ENCODE measurements at regions not wholly inside any gene's neighbourhood (a gene's known extent, or its start where the extent isn't known, plus 50 kb on each side); places are given as distances from the start of the nearest gene placed in this dataset.

DNA sequence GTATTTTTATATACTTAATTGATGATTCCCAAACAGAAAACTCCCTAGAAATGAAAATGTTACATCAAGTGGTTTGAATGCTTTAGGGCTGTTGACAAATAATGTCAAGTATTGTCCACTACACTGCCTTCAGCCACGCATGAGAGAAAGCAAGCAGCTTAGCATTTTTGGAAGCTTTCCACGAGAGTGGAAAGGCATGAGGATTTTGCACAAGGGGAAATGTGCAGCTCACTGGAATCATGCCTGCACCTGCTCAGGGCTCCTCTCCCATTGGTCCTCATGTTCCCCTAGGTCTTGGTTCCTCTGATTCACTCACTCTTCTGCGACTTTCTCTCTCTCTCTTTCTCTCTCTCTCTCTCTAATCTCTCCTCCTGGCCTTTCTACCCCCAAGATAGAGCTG, 439.5 kb upstream of the CDH4 start:
- WGBS, 2 experiments, result 94% methylated on average over 3 of the region's 3 CpGs
- no peaks in the 10 kb centered on the region for H3K36me3 ChIP-seq (ENCODE audit: control insufficient read depth, insufficient read depth, low read length)
- H3K4me1 ChIP-seq (ENCODE audit: control insufficient read depth, insufficient read depth, low read length), result no peaks in the 10 kb centered on the region
- no peak overlapping the region for H3K4me3 ChIP-seq (ENCODE audit: insufficient read depth, low read depth, low read length)
- no peak overlapping the region for H3K27ac ChIP-seq (ENCODE audit: insufficient read depth, low read depth, low read length, poor library complexity, severe bottlenecking)
- no peaks in the 10 kb centered on the region for H3K27me3 ChIP-seq (ENCODE audit: control insufficient read depth, insufficient read depth, low read length, poor library complexity, severe bottlenecking)
- peaks cover 2% of the 10 kb centered on the region for H3K9me3 ChIP-seq (ENCODE audit: control insufficient read depth, low read length)

DNA sequence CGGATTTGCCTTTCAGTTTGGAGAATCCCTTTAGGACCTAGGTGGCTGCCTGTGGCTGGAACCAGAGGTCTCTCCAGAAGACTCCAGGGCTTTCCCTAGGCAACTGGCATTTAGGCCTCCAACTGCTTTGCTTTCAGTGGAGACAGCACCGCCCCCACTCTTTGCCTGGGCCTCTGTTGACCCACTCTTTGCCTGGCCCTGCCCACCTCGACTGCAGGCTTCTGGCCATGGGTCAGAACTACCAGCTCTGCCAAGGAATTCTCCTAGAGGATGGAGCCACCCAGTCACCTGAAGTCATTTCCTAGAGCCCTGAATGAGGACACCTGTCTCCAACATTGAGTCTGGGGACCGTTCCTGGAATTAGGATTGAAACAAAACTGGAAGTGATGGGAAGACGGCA, 439.0 kb upstream of the CDH4 start:
- no peak overlapping the region for H3K27ac ChIP-seq (ENCODE audit: insufficient read depth, low read depth, low read length, poor library complexity, severe bottlenecking)
- no peaks in the 10 kb centered on the region for H3K36me3 ChIP-seq (ENCODE audit: control insufficient read depth, insufficient read depth, low read length)
- no peaks in the 10 kb centered on the region for H3K27me3 ChIP-seq (ENCODE audit: control insufficient read depth, insufficient read depth, low read length, poor library complexity, severe bottlenecking)
- WGBS, 2 experiments, result 89% methylated on average over 5 of the region's 5 CpGs
- peaks cover 2% of the 10 kb centered on the region for H3K9me3 ChIP-seq (ENCODE audit: control insufficient read depth, low read length)
- H3K4me1 ChIP-seq (ENCODE audit: control insufficient read depth, insufficient read depth, low read length), result no peaks in the 10 kb centered on the region
- no peak overlapping the region for H3K4me3 ChIP-seq (ENCODE audit: insufficient read depth, low read depth, low read length)

DNA sequence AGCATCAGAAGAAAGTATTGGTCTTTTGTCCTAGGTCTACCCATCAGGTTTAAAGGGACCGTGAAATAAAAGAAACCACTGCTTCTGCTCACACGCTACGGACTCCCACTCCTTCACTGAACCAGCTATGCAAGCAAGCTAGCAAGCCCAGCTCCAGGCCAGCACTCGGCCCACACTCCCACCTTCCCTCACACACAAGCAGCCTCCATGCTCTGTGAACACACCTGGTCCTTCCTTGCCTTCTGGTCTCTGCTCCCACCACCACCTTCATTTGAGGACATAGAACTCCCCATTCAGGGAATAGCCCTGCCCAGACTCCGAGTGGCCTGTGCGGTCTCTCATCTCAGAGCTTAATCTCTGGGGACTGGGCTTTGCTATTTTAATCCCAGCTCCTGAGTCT, 436.4 kb upstream of the CDH4 start:
- Histone ChIP-seq H3K36me3 (ENCODE audit: control insufficient read depth, insufficient read depth, low read length) (no peaks in the 10 kb centered on the region), H3K4me3 (ENCODE audit: insufficient read depth, low read depth, low read length) (no peak overlapping the region), H3K4me1 (ENCODE audit: control insufficient read depth, insufficient read depth, low read length) (no peaks in the 10 kb centered on the region), H3K27me3 (ENCODE audit: control insufficient read depth, insufficient read depth, low read length, poor library complexity, severe bottlenecking) (no peaks in the 10 kb centered on the region), H3K27ac (ENCODE audit: insufficient read depth, low read depth, low read length, poor library complexity, severe bottlenecking) (no peak overlapping the region), H3K9me3 (ENCODE audit: control insufficient read depth, low read length) (no peaks in the 10 kb centered on the region)
- 92 to 93% methylated on average over 6 of the region's 6 CpGs for WGBS, 2 experiments

DNA sequence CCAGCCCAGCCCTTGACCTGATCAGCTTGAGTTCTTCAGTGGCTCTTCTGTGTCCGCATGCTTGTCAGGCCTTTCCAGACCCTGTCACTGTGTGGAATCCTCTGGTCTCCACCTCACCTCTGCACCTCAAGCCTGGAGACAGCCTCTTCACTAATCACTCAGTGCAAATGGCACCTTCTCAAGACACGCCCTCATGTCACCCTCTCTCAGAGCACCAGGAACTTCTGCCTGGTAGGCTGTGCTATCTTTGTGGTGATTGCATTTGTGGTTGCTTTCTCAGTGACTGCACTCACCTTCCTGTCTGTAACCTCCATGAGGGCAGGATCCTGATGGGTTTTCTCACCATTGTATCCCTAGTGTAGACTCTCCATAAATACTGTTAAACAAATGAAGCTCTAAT, 435.2 kb upstream of the CDH4 start:
- no peak overlapping the region for H3K27ac ChIP-seq (ENCODE audit: insufficient read depth, low read depth, low read length, poor library complexity, severe bottlenecking)
- 92 to 98% methylated on average over 2 of the region's 2 CpGs for WGBS, 2 experiments
- no peak overlapping the region for H3K4me3 ChIP-seq (ENCODE audit: insufficient read depth, low read depth, low read length)
- no peaks in the 10 kb centered on the region for H3K4me1 ChIP-seq (ENCODE audit: control insufficient read depth, insufficient read depth, low read length)
- no peaks in the 10 kb centered on the region for H3K27me3 ChIP-seq (ENCODE audit: control insufficient read depth, insufficient read depth, low read length, poor library complexity, severe bottlenecking)
- H3K9me3 ChIP-seq (ENCODE audit: control insufficient read depth, low read length), result no peaks in the 10 kb centered on the region
- no peaks in the 10 kb centered on the region for H3K36me3 ChIP-seq (ENCODE audit: control insufficient read depth, insufficient read depth, low read length)

DNA sequence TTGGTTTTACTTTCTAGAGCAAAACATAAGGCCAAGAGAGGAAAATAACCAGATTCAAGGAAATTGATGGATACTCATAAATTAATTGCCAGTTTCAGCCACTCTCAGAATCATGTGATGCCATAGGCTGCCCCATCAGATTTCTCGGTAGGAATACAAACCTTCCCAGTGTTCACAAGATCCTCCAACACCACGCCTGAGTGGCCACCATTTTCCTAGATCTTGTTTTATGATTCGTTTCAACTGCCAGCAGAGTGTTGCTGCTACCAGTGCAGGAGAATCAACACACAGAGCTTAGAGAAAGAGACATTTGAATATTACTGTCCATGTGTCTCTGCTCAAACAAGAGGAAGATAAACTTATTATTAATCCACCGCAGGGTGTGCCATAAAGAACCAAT, 434.2 kb upstream of the CDH4 start:
- no peaks in the 10 kb centered on the region for H3K27me3 ChIP-seq (ENCODE audit: control insufficient read depth, insufficient read depth, low read length, poor library complexity, severe bottlenecking)
- H3K4me3 ChIP-seq (ENCODE audit: insufficient read depth, low read depth, low read length), result no peak overlapping the region
- WGBS, 2 experiments, result 94 to 100% methylated on average over 4 of the region's 4 CpGs
- H3K36me3 ChIP-seq (ENCODE audit: control insufficient read depth, insufficient read depth, low read length), result no peaks in the 10 kb centered on the region
- H3K9me3 ChIP-seq (ENCODE audit: control insufficient read depth, low read length), result no peaks in the 10 kb centered on the region
- no peaks in the 10 kb centered on the region for H3K4me1 ChIP-seq (ENCODE audit: control insufficient read depth, insufficient read depth, low read length)
- H3K27ac ChIP-seq (ENCODE audit: insufficient read depth, low read depth, low read length, poor library complexity, severe bottlenecking), result no peak overlapping the region

DNA sequence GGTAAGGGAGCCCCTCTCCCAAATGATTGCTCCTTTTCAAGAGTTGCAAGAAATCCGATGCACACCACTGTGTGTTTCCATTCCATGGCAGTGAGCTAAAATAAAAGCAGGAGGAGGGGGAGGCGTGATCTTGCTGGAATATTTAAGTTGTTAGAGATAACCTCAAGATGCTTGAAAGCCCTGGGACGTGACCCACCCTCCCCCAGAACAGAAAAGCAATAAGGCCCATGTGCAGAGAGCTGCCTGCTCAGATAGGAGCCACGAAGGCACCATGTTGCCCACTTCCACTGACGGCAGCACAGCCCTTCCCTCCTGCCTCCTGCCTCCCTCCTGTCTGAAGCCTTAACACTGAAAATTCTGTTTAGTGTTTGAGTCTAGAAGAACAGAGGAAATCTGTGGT, 432.6 kb upstream of the CDH4 start:
- H3K4me1 ChIP-seq (ENCODE audit: control insufficient read depth, insufficient read depth, low read length), result no peaks in the 10 kb centered on the region
- H3K9me3 ChIP-seq (ENCODE audit: control insufficient read depth, low read length), result no peaks in the 10 kb centered on the region
- no peak overlapping the region for H3K27ac ChIP-seq (ENCODE audit: insufficient read depth, low read depth, low read length, poor library complexity, severe bottlenecking)
- WGBS, 2 experiments, result 86% methylated on average over 5 of the region's 5 CpGs
- H3K4me3 ChIP-seq (ENCODE audit: insufficient read depth, low read depth, low read length), result no peak overlapping the region
- no peaks in the 10 kb centered on the region for H3K36me3 ChIP-seq (ENCODE audit: control insufficient read depth, insufficient read depth, low read length)
- no peaks in the 10 kb centered on the region for H3K27me3 ChIP-seq (ENCODE audit: control insufficient read depth, insufficient read depth, low read length, poor library complexity, severe bottlenecking)

DNA sequence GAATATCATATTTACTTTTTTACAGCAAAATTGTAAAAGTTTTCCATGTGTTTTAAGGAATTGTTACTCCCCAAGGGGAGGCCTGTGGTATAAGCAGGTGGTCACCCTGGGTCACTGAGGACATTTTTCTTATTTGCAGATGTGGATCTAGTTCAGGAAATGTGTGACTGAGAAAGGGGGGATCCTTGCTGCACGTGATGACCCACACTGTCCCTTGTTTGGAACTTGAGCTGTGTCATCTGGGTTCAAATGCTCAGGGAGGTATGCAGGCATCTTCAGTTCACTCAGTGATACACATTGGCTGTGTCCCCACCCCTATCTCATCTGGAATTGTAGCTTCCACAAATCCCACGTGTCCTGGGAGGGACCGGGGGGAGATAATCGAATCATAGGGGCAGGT, 431.9 kb upstream of the CDH4 start:
- Histone ChIP-seq H3K27ac (ENCODE audit: insufficient read depth, low read depth, low read length, poor library complexity, severe bottlenecking) (no peak overlapping the region), H3K4me3 (ENCODE audit: insufficient read depth, low read depth, low read length) (no peak overlapping the region), H3K36me3 (ENCODE audit: control insufficient read depth, insufficient read depth, low read length) (no peaks in the 10 kb centered on the region), H3K4me1 (ENCODE audit: control insufficient read depth, insufficient read depth, low read length) (no peaks in the 10 kb centered on the region), H3K9me3 (ENCODE audit: control insufficient read depth, low read length) (no peaks in the 10 kb centered on the region), H3K27me3 (ENCODE audit: control insufficient read depth, insufficient read depth, low read length, poor library complexity, severe bottlenecking) (no peaks in the 10 kb centered on the region)
- 93 to 95% methylated on average over 4 of the region's 4 CpGs for WGBS, 2 experiments

DNA sequence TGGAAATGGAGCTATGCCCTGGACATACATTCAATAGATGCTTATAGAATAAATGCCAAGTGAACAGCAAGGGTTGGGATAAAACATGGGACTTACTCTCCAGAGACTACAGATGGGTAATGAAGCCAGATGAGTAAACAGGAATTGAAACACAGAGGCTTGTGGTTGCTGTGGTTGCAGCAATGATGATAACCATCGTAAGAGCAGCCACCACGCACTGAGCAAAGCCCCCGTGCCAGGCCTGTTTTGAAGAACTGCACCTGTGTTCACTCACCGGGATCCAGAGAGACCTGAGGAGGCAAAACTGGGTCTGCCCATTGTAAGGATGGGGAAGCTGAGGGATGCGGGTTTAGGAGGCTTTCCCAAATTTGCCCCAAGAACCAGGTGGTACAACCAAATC, 431.1 kb upstream of the CDH4 start:
- Histone ChIP-seq H3K4me3 (ENCODE audit: insufficient read depth, low read depth, low read length) (no peak overlapping the region), H3K27me3 (ENCODE audit: control insufficient read depth, insufficient read depth, low read length, poor library complexity, severe bottlenecking) (no peaks in the 10 kb centered on the region), H3K4me1 (ENCODE audit: control insufficient read depth, insufficient read depth, low read length) (no peaks in the 10 kb centered on the region), H3K9me3 (ENCODE audit: control insufficient read depth, low read length) (no peaks in the 10 kb centered on the region), H3K27ac (ENCODE audit: insufficient read depth, low read depth, low read length, poor library complexity, severe bottlenecking) (no peak overlapping the region), H3K36me3 (ENCODE audit: control insufficient read depth, insufficient read depth, low read length) (no peaks in the 10 kb centered on the region)
- WGBS, 2 experiments, result 92 to 97% methylated on average over 5 of the region's 5 CpGs

DNA sequence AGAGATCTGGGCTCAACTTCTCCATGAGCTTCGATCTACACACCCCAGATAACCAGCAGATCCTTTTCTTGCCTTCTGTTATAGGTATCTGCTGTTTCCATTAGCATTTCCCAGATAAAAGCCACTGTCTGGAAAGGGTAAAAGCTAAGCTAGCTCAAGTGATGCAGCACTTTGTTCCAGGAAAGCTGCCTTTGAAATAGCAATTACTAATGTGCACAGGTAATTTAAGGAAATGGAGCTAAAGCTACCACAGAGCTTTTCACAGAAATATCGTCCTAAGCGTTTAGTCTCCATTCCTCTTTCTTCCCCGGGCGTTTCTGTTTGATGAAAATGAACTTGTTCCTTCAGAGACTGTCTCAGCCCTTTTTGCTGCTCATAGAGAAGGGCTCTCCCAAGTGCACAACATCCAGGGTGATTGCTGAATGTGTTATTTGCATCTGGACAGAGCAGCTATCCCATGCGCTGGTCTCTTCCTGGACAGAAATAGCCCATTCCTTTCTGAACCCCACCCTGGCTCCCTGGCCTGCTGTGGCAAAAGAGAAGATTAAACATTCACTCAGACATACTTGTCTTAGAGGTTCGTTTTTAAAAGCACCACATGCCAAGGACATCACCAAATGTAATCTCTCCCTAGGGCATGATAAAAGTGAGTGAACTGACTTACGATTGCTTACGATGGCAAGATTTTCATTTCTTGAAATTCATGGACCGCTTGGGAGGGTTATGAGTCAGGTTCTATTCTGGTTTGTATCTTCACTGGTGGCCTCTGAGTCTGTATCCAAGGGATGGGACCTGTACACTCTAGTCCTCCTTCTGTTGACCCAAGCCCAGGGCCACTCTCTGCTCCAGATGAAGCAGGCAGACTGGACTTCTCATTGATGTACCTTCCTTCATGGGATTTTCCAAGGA, 429.1 kb upstream of the CDH4 start:
- H3K4me3 ChIP-seq (ENCODE audit: insufficient read depth, low read depth, low read length), result no peak overlapping the region
- no peak overlapping the region for H3K27ac ChIP-seq (ENCODE audit: insufficient read depth, low read depth, low read length, poor library complexity, severe bottlenecking)
- H3K27me3 ChIP-seq (ENCODE audit: control insufficient read depth, insufficient read depth, low read length, poor library complexity, severe bottlenecking), result no peaks in the 10 kb centered on the region
- H3K36me3 ChIP-seq (ENCODE audit: control insufficient read depth, insufficient read depth, low read length), result no peaks in the 10 kb centered on the region
- H3K4me1 ChIP-seq (ENCODE audit: control insufficient read depth, insufficient read depth, low read length), result no peaks in the 10 kb centered on the region
- whole genome bisulfite sequencing, 2 experiments, result 92 to 95% methylated on average over 10 of the region's 10 CpGs
- no peaks in the 10 kb centered on the region for H3K9me3 ChIP-seq (ENCODE audit: control insufficient read depth, low read length)

DNA sequence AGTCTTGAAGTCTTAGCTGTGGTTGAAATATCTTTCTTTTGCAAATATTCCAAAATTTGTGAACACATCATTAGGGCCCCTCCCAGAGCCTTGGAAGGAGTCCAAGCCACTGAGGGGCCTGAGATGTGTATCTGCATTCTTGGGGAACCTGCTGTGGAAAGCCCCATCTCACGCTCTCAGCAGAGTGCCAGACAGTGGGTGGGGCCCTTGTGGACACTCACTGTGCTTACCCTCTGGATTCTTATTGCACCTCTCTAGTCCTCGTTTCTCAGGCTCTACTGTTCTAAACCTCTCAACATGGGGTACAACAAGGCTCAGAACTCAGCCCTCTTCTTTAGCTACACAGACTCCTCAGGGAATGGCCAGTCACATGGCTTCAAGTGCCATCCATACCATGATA, 416.2 kb upstream of the CDH4 start:
- Histone ChIP-seq H3K4me3 (ENCODE audit: insufficient read depth, low read depth, low read length) (no peak overlapping the region), H3K27me3 (ENCODE audit: control insufficient read depth, insufficient read depth, low read length, poor library complexity, severe bottlenecking) (no peaks in the 10 kb centered on the region), H3K36me3 (ENCODE audit: control insufficient read depth, insufficient read depth, low read length) (no peaks in the 10 kb centered on the region)

More for the DNA sequence above, 416.2 kb upstream of the CDH4 start:
- Histone ChIP-seq H3K9me3 (ENCODE audit: control insufficient read depth, low read length) (no peaks in the 10 kb centered on the region), H3K27ac (ENCODE audit: insufficient read depth, low read depth, low read length, poor library complexity, severe bottlenecking) (no peak overlapping the region), H3K4me1 (ENCODE audit: control insufficient read depth, insufficient read depth, low read length) (no peaks in the 10 kb centered on the region)
- WGBS, 2 experiments, result 88 to 95% methylated on average over 2 of the region's 2 CpGs
